NCI-H345 (cell line): ENCODE measurements at regions not wholly inside any gene's neighbourhood (a gene's known extent, or its start where the extent isn't known, plus 50 kb on each side); places are given as distances from the start of the nearest gene placed in this dataset.
"Not testable (repeated sequence)": the region's sequence is repeated elsewhere in the genome, so short reads cannot be mapped to it uniquely, and the experiment has no call there.

Experiments
- DNase-seq: peaks from one replicate; lab custom pipeline; 2025; lab: John Stamatoyannopoulos, UW

- no peak for DNase-seq
Measured at GRCh38 chr18:38796762-38797161, 1231.2 kb upstream of the CELF4 start.

- DNase-seq: no peak
Measured at GRCh38 chr18:38792731-38793130, 1227.1 kb upstream of the CELF4 start.

- no peak for DNase-seq
Measured at GRCh38 chr18:38790786-38791185, 1225.2 kb upstream of the CELF4 start.

- no peak for DNase-seq
Measured at GRCh38 chr18:38790303-38790702, 1224.7 kb upstream of the CELF4 start.

DNA sequence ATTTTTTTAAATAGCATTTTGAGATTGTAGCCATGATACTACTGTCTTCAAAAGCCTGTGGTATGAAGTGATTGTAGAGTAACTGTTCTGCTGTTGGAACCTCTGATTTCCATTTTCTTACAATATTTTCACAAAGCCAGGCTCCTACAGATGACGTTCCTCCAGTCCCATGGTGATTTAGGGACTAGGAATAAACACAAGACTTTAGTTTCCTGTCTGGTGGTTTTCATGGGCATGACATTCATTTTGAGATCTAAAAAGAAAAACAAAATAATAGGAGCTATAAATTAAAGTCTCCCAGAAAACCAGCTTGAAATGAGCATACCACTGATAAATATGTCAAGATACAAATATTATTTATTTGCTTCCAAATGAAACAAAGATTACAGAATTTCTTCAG, 1223.5 kb upstream of the CELF4 start:
- DNase-seq: no peak

GRCh38 chr18:38786906-38787305, 1221.3 kb upstream of the CELF4 start:
- no peak for DNase-seq

GRCh38 chr18:38771620-38772019, 1206.0 kb upstream of the CELF4 start:
- not testable (repeated sequence) for DNase-seq

- DNase-seq: no peak
Measured at GRCh38 chr18:38768504-38768903, 1202.9 kb upstream of the CELF4 start.

DNA sequence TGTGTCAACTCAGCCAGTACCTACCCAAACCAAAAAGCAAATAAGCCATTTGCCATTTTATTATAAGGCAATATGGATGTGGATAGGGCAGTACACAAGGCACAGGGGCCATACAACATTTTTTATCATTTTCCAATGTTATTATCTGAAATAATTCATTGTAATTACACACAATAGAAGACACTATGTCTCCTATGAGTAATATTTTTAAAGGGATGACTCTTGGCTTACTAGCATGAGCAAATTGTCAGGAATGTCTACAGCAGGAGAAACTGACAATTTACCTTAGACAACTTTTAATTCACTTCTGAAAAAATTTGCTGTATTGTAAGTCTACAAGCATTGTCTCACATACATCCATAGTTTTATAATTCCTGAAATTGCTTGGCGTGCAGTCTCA, 1193.9 kb upstream of the CELF4 start:
- no peak for DNase-seq

DNA sequence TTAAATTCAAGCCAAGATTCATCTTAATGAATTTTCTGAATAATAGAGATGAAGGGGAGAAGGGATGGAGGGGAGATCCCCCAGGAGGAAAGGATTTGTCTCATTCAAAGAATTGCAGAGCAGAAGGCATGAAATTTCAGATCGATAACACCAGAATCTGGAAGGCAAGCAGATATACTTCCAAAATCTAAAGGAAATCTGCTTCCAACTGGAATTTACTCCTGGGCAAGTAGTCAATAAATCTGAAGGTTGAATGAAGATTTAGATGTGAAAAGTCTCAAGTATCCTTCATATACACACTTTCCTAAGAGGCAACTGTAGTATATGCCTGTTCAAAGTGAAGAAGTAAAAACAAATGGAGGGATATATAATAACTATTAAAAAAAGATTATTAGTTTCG, 1190.8 kb upstream of the CELF4 start:
- DNase-seq: no peak

- DNase-seq: no peak
Measured at GRCh38 chr18:38752430-38752829, 1186.8 kb upstream of the CELF4 start.

GRCh38 chr18:38751898-38752297, 1186.3 kb upstream of the CELF4 start:
- DNase-seq: no peak

GRCh38 chr18:38751211-38751610, 1185.6 kb upstream of the CELF4 start:
- DNase-seq: no peak

DNA sequence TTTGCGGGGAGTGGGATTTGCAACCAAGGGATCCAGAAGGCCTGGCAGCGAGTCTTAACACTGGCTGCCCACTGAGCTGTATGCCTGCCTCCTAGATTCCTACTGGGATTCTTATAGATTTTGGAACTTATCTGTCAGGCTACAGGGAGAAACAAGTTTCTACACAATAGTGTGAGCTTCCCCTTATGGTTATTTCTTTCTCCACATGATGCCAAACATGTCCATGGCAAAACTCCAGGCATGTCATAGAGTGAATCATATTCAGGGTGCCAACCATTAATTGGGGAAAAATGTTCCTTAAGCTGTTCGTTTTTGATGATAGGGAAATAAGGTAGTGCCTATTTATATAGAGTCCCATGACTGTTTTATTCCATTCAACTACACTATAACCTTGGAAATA, 1185.2 kb upstream of the CELF4 start:
- no peak for DNase-seq

- no peak for DNase-seq
Measured at GRCh38 chr18:38747153-38747552, 1181.6 kb upstream of the CELF4 start.

GRCh38 chr18:38720181-38720580, 1154.6 kb upstream of the CELF4 start:
- DNase-seq: not testable (repeated sequence)

GRCh38 chr18:38718365-38718901, 1152.8 kb upstream of the CELF4 start:
- no peak for DNase-seq

- DNase-seq: no peak
Measured at GRCh38 chr18:38709122-38709521, 1143.5 kb upstream of the CELF4 start.

DNA sequence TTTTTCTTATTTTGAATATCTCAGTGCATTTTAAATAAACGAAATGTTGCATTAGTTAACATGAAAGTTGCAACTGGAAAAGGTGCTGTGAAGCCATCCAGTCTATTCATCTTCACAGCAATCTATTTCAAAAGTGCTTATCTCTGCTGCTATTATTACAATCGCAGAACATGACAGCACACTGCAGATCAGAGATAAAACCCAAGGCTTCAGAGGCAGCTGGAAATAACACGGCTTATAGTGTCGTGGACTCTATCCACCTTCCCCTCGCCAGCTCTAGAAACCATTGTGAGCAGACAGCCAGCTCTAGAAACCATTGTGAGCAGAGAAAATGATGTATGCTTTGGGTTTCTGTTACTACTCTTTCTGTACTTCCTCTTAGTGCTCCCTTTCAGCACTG, 1140.8 kb upstream of the CELF4 start:
- DNase-seq: no peak

DNA sequence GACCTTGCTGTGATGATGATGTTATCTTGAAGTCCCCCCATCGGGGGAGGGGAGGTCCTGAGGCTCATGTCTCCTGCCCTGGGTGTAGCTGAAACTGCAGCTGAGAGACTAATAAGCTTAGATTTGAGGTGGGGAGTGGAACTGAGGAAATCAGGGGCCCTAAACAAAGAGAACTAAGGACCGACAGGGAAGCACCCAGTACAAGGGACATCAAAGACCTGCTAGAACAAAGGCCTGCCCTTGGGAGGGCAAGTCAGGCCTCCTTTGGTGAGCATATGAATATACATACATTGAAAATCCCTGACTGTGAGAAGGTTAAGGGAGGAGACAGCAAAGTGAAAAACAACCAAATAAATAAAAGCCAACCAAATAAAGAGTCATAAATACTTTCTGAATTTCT, 1132.5 kb upstream of the CELF4 start:
- no peak for DNase-seq

GRCh38 chr18:38695559-38696280, 1130.1 kb upstream of the CELF4 start:
- no peak for DNase-seq

DNA sequence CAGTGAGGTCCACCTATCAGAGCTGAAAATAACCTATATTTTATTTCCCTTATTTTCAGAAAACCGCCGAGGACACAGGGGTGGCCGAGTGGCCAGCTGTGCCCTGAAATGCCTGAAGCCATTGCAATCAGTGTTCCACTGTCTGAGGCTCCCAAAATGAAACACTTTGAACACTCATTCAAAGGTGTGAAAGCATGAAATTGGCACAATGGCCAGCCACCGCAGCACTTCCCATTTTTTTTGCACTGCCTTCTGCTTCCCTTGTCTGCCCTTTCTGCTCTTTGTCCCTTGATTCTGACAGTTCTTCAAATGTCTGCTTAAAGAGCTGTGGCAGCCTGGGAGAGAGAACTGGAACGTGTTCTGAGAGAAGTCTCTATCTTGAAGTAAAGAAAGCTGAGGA, 1127.5 kb upstream of the CELF4 start:
- DNase-seq: no peak

- no peak for DNase-seq
Measured at GRCh38 chr18:38690626-38691025, 1125.0 kb upstream of the CELF4 start.

DNA sequence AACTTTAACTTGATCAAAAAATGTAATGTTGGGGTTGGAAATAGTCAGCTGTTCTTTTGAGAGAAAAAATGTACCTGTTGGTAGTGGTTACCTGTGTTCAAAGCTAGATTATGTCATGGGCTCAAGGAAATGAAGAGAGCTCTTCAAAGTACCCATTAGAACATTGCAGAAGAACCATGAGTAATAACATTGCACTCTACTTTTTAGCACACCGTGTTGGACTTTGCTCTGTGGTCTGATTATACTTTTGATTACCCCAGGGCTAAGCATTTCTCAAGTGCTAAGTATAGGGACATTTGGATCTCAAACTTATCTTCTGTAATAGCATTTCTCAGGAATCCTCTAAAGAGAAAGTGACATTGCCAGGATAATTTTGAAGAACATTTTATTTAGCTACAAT, 1122.8 kb upstream of the CELF4 start:
- DNase-seq: no peak
